Neuronal stem cell (in vitro differentiated cells): ENCODE measurements at regions not wholly inside any gene's neighbourhood (a gene's known extent, or its start where the extent isn't known, plus 50 kb on each side); places are given as distances from the start of the nearest gene placed in this dataset.

Experiments used
- DNase-seq: peaks from one replicate; pipeline ENCODE4 v3.0.0-alpha.2; 2013; ENCODE audit warnings: low spot score
- H2AFZ ChIP-seq: one replicate; pipeline ENCODE4 v1.6.1; 2013; ENCODE audit warnings: mild to moderate bottlenecking, low read length, inconsistent platforms
- H2AK5ac ChIP-seq: 2 replicates; pipeline ENCODE4 v1.6.1; 2013; ENCODE audit warnings: low read depth, mild to moderate bottlenecking, inconsistent platforms, low read length, moderate library complexity, mixed read lengths
- H2BK120ac ChIP-seq: 2 replicates; pipeline ENCODE4 v1.6.1; 2013; ENCODE audit warnings: low read depth, mild to moderate bottlenecking, inconsistent platforms, low read length, moderate library complexity, mixed read lengths
- H2BK12ac ChIP-seq: one replicate; pipeline ENCODE4 v1.6.1; 2013; ENCODE audit warnings: low read length, inconsistent platforms
- H2BK15ac ChIP-seq: 2 replicates; pipeline ENCODE4 v1.6.1; 2013; ENCODE audit warnings: mild to moderate bottlenecking, low read length, inconsistent platforms, mixed read lengths
- H2BK5ac ChIP-seq: one replicate; pipeline ENCODE4 v1.6.1; 2013; ENCODE audit warnings: inconsistent platforms, mild to moderate bottlenecking, low read length, moderate library complexity
- H3K14ac ChIP-seq: one replicate; pipeline ENCODE4 v1.6.1; 2013; ENCODE audit warnings: low read length, inconsistent platforms
- H3K18ac ChIP-seq: 2 replicates; pipeline ENCODE4 v1.6.1; 2013; ENCODE audit warnings: low read length, inconsistent platforms
- H3K23ac ChIP-seq: 2 replicates; pipeline ENCODE4 v1.6.1; 2013; ENCODE audit warnings: low read depth, mild to moderate bottlenecking, mixed read lengths, low read length, inconsistent platforms; ENCODE audit not compliant: poor library complexity
- H3K27ac ChIP-seq: replicated peaks from 3 replicates; pipeline ENCODE4 v1.5.1; 2013; ENCODE audit warnings: low read length, inconsistent platforms
- H3K27me3 ChIP-seq, 3 experiments: 2 replicates each; pipeline ENCODE4 v1.6.1; 2013; ENCODE audit warnings: low read length in 3 of 3, mild to moderate bottlenecking in 2 of 3, inconsistent platforms in 1 of 3, low read depth in 1 of 3, mixed read lengths in 1 of 3, moderate library complexity in 1 of 3; ENCODE audit not compliant: control insufficient read depth in 3 of 3, insufficient read depth in 3 of 3
- H3K36me3 ChIP-seq, 2 donors: replicated peaks in 1 of 2; 2 replicates each; pipeline ENCODE4 v1.6.1; 2013; ENCODE audit warnings: low read length in 2 of 2; ENCODE audit not compliant: control insufficient read depth in 2 of 2, insufficient read depth in 2 of 2
- H3K4ac ChIP-seq: 2 replicates; pipeline ENCODE4 v1.6.1; 2013; ENCODE audit warnings: inconsistent platforms, mild to moderate bottlenecking, low read length, moderate library complexity
- H3K4me1 ChIP-seq, 2 donors: 1 replicate in 1 of 2; 2 replicates in 1 of 2; pipeline ENCODE4 v1.6.1; 2013; ENCODE audit warnings: low read length in 2 of 2, low read depth in 1 of 2; ENCODE audit not compliant: control insufficient read depth in 2 of 2, insufficient read depth in 1 of 2
- H3K4me2 ChIP-seq: one replicate; pipeline ENCODE4 v1.6.1; 2013; ENCODE audit warnings: mild to moderate bottlenecking, low read length, inconsistent platforms; ENCODE audit not compliant: insufficient read depth, poor library complexity, severe bottlenecking
- H3K4me3 ChIP-seq, 2 donors: 2 replicates each; pipeline ENCODE4 v1.5.1; 2013; ENCODE audit warnings: low read length in 2 of 2, mild to moderate bottlenecking in 2 of 2, inconsistent platforms in 1 of 2, moderate library complexity in 1 of 2
- H3K79me1 ChIP-seq: one replicate; pipeline ENCODE4 v1.6.1; 2013; ENCODE audit warnings: low read depth, mild to moderate bottlenecking, inconsistent platforms, low read length, moderate library complexity
- H3K9ac ChIP-seq: one replicate; pipeline ENCODE4 v1.6.1; 2013; ENCODE audit warnings: mild to moderate bottlenecking, low read depth, low read length, inconsistent platforms; ENCODE audit not compliant: poor library complexity
- H3K9me3 ChIP-seq, 2 donors: replicated peaks in 1 of 2; 2 replicates each; pipeline versions ENCODE3 to v1.6.1; 2013; ENCODE audit warnings: low read length in 2 of 2, mild to moderate bottlenecking in 2 of 2, inconsistent platforms in 1 of 2, low read depth in 1 of 2, mixed read lengths in 1 of 2, moderate library complexity in 1 of 2; ENCODE audit not compliant: control insufficient read depth in 2 of 2, insufficient read depth in 1 of 2
- H4K8ac ChIP-seq: one replicate; pipeline ENCODE4 v1.6.1; 2013; ENCODE audit warnings: low read depth, mild to moderate bottlenecking, inconsistent platforms, low read length, moderate library complexity
- H4K91ac ChIP-seq: one replicate; pipeline ENCODE4 v1.6.1; 2013; ENCODE audit warnings: low read length, low read depth, mild to moderate bottlenecking, inconsistent platforms; ENCODE audit not compliant: poor library complexity
- WGBS, 2 donors: extraction: QIAGEN DNeasy Blood & Tissue Kit; methylation state at CpG; one replicate each; pipeline ENCODE4 v1.1.7; 2013; ENCODE audit warnings: missing lambda C conversion rate in 2 of 2, mixed read lengths in 1 of 2; ENCODE audit not compliant: insufficient read length in 2 of 2, insufficient replicate concordance in 1 of 2; ENCODE audit errors: extremely low coverage in 2 of 2; 5-methylcytosine and 5-hydroxymethylcytosine counted together

- no peak overlapping the region for H2BK15ac ChIP-seq
- H4K91ac ChIP-seq: no peak overlapping the region
- no peak overlapping the region for H2BK5ac ChIP-seq
- H3K23ac ChIP-seq: no peak overlapping the region
- H3K9ac ChIP-seq: no peak overlapping the region
- no peak overlapping the region for H2BK12ac ChIP-seq
- H3K4ac ChIP-seq: no peak overlapping the region
- no peaks in the 10 kb centered on the region for H3K4me1 ChIP-seq
- H2AFZ ChIP-seq: no peak overlapping the region
- no peaks in the 10 kb centered on the region for H3K27me3 ChIP-seq
- no peak overlapping the region for H3K4me3 ChIP-seq
- H3K27ac ChIP-seq: no peak overlapping the region
- DNase-seq: no peak
- H2BK120ac ChIP-seq: no peak overlapping the region
- H3K9me3 ChIP-seq: no peaks in the 10 kb centered on the region
- H4K8ac ChIP-seq: no peak overlapping the region
- WGBS, 2 donors: no CpG with 5 or more reads among the region's 2 CpGs
- H3K36me3 ChIP-seq: no peaks in the 10 kb centered on the region
- no peaks in the 10 kb centered on the region for H3K79me1 ChIP-seq
- H2AK5ac ChIP-seq: no peak overlapping the region
- no peak overlapping the region for H3K18ac ChIP-seq
- H3K14ac ChIP-seq: no peak overlapping the region
- no peak overlapping the region for H3K4me2 ChIP-seq
These were observed 365.4 kb upstream of the ATP2B1 start for GRCh38 chr12:90074086-90074485.

DNA sequence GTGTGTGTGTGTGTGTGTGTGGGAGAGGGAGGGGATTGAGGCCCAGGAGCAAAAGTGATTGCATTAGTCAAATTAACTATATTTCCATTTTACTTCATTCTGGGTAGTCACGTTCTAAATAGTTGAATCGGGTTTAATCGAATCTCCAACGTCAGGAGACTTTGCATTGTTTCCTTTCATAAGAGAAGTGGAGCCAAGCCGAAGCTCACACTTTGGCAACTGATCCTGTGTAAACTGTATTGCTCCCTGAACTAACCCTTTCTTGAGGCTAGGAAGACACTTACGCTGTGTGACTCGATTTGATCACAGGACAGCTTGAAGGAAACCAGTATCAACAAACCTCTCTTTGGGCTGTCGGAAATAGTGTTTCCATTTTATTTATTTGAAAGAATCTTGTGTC, 363.4 kb upstream of the ATP2B1 start:
- no peak overlapping the region for H3K4me3 ChIP-seq
- H2BK12ac ChIP-seq: no peak overlapping the region
- H3K9me3 ChIP-seq: no peaks in the 10 kb centered on the region
- H3K27ac ChIP-seq: no peak overlapping the region
- DNase-seq: no peak
- H3K4me1 ChIP-seq: no peaks in the 10 kb centered on the region
- H4K8ac ChIP-seq: no peak overlapping the region
- H3K27me3 ChIP-seq: no peaks in the 10 kb centered on the region
- H3K4ac ChIP-seq: no peak overlapping the region
- no peak overlapping the region for H2AK5ac ChIP-seq
- WGBS, 2 donors: no CpG with 5 or more reads among the region's 8 CpGs
- H2AFZ ChIP-seq: no peak overlapping the region
- no peak overlapping the region for H2BK120ac ChIP-seq
- H3K4me2 ChIP-seq: no peak overlapping the region
- no peak overlapping the region for H2BK15ac ChIP-seq
- no peak overlapping the region for H3K23ac ChIP-seq
- no peaks in the 10 kb centered on the region for H3K79me1 ChIP-seq
- H4K91ac ChIP-seq: no peak overlapping the region
- H3K36me3 ChIP-seq: no peaks in the 10 kb centered on the region
- no peak overlapping the region for H3K18ac ChIP-seq
- H3K14ac ChIP-seq: no peak overlapping the region
- H3K9ac ChIP-seq: no peak overlapping the region
- H2BK5ac ChIP-seq: no peak overlapping the region

- Histone ChIP-seq H2AK5ac (no peak overlapping the region), H3K27me3 (no peaks in the 10 kb centered on the region), H2AFZ (no peak overlapping the region), H3K9me3 (no peaks in the 10 kb centered on the region), H3K4ac (no peak overlapping the region), H3K4me3 (no peak overlapping the region), H3K36me3 (no peaks in the 10 kb centered on the region), H4K8ac (no peak overlapping the region), H2BK120ac (no peak overlapping the region), H2BK15ac (no peak overlapping the region), H2BK5ac (no peak overlapping the region), H3K23ac (no peak overlapping the region), H3K14ac (no peak overlapping the region), H2BK12ac (no peak overlapping the region), H4K91ac (no peak overlapping the region), H3K4me2 (no peak overlapping the region), H3K18ac (no peak overlapping the region), H3K4me1 (peaks cover 0 to 5% of the 10 kb centered on the region in 2 donors), H3K9ac (no peak overlapping the region), H3K27ac (no peak overlapping the region), H3K79me1 (no peaks in the 10 kb centered on the region)
- WGBS, 2 donors: no CpG with 5 or more reads among the region's 2 CpGs
- DNase-seq: no peak
These were observed 361.1 kb upstream of the ATP2B1 start for GRCh38 chr12:90069711-90070110.

DNA sequence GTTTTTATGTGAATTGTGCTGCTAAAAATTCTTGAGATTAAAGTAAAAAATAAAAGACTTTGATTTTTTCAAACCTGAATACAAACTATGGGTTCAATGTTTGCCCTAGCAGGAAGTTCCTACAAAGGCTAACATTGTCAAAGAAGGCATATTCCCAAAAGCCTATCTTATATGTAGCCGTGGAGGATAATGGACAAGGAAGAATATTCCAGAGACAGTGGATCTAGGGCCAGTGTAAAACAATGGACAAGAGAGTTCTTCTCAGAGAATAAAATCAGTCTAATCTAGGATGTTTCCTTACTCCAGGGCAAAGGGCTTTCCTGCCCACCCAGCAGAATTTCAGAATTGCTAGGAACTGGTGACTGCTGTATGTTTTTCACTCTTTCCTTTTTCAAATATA, 359.2 kb upstream of the ATP2B1 start:
- no peak overlapping the region for H2BK12ac ChIP-seq
- no peak overlapping the region for H2BK5ac ChIP-seq
- no peak overlapping the region for H3K4me3 ChIP-seq
- no peaks in the 10 kb centered on the region for H3K36me3 ChIP-seq
- H3K4ac ChIP-seq: no peak overlapping the region
- no peaks in the 10 kb centered on the region for H3K9me3 ChIP-seq
- no peak overlapping the region for H3K27ac ChIP-seq
- no peak overlapping the region for H3K18ac ChIP-seq
- no peak for DNase-seq
- H3K4me1 ChIP-seq: peaks cover 0 to 5% of the 10 kb centered on the region in 2 donors
- no peak overlapping the region for H3K4me2 ChIP-seq
- H3K9ac ChIP-seq: no peak overlapping the region
- no peak overlapping the region for H4K91ac ChIP-seq
- H2BK120ac ChIP-seq: no peak overlapping the region
- no CpG with 5 or more reads among the region's 1 CpG for WGBS, 2 donors
- no peak overlapping the region for H2AK5ac ChIP-seq
- H3K23ac ChIP-seq: no peak overlapping the region
- no peak overlapping the region for H4K8ac ChIP-seq
- H3K14ac ChIP-seq: no peak overlapping the region
- no peak overlapping the region for H2BK15ac ChIP-seq
- no peak overlapping the region for H2AFZ ChIP-seq
- no peaks in the 10 kb centered on the region for H3K79me1 ChIP-seq
- H3K27me3 ChIP-seq: no peaks in the 10 kb centered on the region
